Esophagus mucosa (tissue), 1 donor: ENCODE measurements at regions not wholly inside any gene's neighbourhood (a gene's known extent, or its start where the extent isn't known, plus 50 kb on each side); places are given as distances from the start of the nearest gene placed in this dataset.
"Not testable (repeated sequence)": the region's sequence is repeated elsewhere in the genome, so short reads cannot be mapped to it uniquely, and the experiment has no call there.

Experiments used
- ATAC-seq: fragments of 200-7000 bp; cut with Tn5 transposase; one replicate; pipeline ENCODE4 v1.9.1; 2020
- donor health status: DM: yes; HTN: yes; CAD: no.

DNA sequence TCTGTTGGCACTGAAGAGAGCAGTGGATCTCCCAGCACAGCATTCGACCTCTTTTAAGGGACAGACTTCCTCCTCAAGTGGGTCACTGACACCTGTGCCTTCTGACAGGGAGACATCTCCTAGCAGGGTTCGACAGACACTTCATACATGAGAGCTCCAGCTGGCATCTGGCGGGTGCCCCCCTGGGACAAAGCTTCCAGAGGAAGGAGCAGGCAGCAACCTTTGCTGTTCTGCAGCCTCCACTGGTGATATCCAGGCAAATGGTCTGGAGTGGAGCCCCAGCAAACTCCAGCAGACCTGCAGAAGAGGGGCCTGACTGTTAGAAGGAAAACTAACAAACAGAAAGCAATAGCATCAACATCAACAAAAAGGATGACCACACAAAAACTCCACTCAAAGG lies 624.3 kb upstream of the CCDC179 start:
- ATAC-seq: not testable (repeated sequence)

- no peak for ATAC-seq
These were observed 630.4 kb upstream of the CCDC179 start for GRCh38 chr11:23490557-23491235.

GRCh38 chr11:23494981-23495380 lies 634.7 kb upstream of the CCDC179 start:
- ATAC-seq: no peak

GRCh38 chr11:23496340-23496739 lies 636.1 kb upstream of the CCDC179 start:
- ATAC-seq: no peak

DNA sequence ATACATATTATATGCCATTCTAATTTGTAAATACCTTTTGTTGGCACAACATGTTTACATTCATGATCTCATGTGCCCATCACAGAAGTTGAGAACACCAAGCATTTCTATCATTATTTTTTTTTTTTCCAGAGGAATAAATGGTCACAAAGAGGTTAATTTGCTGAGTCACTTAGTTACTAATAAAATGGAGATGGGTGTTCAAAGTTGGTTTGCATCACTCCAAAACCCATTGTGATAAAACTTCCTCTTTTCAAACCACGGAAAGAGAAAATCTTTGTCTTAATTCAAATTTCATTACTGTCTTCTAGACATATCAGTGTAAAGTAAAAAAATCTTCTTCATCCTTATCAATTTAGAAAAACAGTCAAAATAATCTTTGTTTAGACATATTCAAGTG lies 636.8 kb upstream of the CCDC179 start:
- no peak for ATAC-seq

- ATAC-seq: no peak
These were observed 642.1 kb upstream of the CCDC179 start for GRCh38 chr11:23502389-23502788.

DNA sequence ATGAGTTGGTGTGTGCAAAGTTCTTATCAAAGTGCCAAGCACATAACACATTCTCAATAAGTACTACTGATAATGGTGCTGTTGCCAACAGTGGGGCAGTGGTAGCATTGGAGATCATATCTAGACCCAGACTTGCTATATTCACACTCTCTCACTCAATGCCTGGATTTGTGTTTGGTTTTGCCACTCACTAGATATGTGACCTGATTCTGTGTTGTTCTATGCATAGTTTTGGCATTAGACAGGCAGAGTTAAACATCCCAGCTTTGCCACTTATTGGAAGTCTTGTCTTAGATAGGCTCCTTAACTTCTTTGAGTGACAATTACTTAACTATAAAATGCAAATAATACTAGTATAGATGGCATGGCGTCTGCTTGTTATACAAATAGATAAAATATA lies 642.6 kb upstream of the CCDC179 start:
- ATAC-seq: no peak

DNA sequence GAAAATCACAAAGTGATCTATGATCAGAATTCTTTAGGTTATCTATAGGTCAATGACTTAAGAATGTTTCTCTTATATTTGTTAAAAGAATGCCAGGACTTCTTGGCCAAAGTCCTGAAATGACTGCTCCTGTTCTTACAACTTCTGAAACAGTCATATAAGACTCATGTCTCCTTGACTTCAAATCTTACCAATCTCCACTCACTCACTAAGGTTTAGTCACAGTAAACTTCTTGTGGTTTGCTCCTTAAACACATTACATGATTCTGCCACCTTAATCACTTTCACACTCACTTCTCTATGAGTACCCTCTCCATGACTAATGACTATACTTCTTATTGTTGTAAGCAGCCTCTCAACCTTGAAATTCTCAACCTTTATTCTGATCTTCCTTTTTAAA lies 648.7 kb upstream of the CCDC179 start:
- ATAC-seq: no peak

GRCh38 chr11:23509821-23510220 lies 649.5 kb upstream of the CCDC179 start:
- no peak for ATAC-seq

DNA sequence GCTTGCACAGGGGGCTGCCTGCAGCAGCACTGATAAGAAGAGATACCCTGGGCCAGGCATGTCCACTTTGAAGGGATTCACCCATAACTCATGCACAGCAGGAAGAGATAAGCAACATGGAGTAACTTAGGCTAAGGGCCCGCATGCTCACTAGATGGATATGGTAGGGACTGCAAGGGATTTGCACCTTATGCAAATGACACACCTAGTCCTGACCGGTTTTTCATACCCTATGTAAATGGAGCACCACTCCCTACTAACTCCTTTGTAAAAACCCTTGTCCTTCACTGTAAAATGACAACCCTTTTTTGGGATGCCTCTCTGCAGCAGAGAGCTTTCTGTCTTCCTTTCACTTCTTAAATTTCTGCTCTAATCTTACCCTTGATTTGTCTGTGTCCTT lies 658.9 kb upstream of the CCDC179 start:
- ATAC-seq: no peak

DNA sequence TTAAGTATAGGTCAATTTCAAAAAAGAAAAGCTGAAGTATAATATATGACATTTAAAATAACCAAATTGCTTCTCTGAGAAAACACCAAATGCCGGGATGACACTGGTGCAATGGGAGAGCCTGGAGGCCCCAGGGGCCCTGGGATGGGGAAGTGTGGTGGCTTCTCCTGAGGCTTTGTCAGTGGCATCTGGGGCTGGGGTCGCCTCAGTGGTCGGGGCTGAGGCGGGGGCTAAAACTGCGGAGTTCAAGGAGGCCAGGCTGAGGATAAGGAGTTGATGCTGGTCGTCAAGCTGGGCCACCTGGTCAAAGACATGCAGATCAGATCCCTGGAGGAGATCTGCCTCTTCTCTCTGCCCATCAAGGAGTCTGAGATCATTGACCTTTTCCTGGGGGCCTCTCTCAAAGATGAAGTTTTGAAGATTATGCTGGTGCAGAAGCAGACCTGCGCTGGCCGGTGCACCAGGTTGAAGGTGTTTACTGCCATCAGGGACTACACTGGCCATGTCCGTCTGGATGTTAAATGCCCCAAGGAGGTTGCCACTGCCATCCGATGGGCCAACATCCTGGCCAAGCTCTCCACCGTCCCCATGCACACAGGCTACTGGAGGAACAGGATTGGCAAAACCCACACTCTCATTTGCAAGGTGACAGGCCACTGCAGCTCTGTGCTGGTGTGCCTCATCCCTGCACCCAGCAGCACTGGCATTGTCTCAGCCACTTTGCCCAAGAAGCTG lies 660.1 kb upstream of the CCDC179 start:
- ATAC-seq: no peak

DNA sequence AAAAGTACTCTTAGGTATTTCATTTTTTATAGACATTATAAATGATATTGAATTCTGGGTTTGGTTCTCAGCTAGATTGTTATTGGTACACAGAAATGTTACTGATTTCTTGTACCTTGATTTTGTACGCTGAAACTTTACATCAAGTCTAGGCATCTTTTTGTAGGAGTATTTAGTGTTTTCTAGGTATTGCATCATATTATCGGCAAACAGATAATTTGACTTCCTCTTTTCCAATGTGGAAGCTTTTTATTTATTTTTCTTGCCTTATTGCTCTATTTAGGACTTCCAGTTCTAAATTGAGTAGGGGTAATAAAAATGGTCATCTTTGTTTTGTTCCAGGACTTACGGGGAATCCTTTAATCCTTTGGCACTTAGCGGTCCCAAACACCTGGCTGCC lies 676.6 kb upstream of the CCDC179 start:
- no peak for ATAC-seq

GRCh38 chr11:23539556-23539955 lies 679.3 kb upstream of the CCDC179 start:
- no peak for ATAC-seq

DNA sequence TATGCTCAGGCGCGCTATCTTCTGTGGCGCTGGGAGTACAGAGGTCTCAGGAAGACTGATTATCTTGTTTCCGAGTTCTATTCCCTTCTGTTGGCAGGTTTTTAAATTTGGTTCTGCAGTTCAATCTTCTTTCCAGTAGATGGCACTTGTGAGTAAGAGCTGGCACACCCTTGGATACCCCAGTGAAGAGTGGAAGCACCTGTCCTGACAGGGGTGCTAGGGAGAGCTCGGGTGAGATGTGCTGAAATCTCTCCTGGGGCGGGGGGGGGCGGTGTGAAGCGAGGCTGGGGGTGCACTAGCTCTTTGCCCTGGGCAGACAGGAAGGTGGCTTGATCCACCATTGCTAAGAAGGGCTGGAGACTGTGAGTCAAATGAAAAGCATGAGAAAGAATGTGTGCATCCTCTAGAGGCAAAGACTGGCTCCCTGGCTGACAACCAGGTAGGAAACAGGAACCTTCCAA lies 679.9 kb upstream of the CCDC179 start:
- ATAC-seq: peak; percentile 57

- ATAC-seq: no peak
These were observed 681.9 kb upstream of the CCDC179 start for GRCh38 chr11:23542189-23542588.

GRCh38 chr11:23542816-23543215 lies 682.5 kb upstream of the CCDC179 start:
- no peak for ATAC-seq

DNA sequence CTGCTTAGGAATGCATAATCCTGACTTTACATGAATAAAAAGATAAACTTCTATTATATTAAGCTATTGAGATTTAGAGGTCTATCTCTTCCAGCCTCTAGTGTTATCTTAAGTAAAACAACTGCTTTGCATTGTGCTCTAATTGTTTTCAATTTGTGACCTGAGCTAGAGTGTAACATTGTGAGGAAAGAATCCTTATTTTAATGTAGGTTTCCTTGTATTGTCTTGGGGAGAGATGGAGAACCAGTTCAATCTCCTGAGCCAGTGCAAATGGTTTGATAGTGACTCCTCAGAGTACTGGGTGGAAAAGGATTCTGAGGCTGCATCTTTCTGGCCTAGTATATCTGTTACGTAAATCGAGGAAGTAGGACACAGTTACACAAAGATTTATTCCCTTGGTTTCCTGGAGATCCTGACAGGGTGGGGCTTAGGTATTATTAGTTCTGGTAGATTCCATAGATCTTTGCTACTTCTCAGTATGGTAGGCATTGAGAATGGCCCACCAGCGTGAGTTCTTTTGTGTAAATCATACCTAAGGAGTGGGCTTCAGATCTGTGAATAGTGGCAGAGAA lies 683.5 kb upstream of the CCDC179 start:
- no peak for ATAC-seq

DNA sequence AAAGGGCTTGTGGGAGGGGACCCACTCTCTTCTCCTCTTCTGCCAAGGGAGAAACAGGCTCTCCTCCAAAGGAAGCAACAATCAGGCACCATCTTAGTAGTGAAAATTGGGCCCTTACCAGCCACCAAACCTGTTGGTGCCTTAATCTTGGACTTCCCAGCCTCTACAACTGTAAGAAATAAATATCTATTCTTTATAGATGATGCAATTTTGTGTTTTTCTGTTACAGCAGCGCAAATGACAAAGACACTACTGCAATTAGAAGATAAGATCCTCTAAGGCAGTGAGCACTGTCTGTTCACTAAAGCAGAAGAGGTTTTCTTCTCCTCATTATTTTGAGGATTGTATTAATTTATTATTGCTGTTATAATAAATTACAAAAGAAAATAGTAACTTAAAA lies 691.4 kb upstream of the CCDC179 start:
- ATAC-seq: no peak

DNA sequence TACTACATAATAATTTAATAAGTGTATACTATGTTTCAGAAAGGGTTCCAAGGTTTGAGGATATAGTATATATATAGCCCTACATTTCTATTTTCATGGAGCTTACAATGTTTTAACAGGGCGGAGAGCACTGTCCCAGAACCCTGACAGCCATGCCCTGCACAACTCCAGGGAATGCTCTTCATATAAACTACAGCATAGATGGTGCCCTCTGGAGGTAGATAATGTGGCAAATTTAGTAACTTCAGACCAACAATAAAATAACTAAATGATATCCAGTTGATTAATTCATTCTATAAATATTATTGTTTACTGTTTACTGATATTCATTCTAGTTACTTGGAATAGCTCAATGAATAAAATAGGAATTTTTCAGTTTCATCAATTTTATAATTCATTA lies 693.7 kb upstream of the CCDC179 start:
- ATAC-seq: no peak

DNA sequence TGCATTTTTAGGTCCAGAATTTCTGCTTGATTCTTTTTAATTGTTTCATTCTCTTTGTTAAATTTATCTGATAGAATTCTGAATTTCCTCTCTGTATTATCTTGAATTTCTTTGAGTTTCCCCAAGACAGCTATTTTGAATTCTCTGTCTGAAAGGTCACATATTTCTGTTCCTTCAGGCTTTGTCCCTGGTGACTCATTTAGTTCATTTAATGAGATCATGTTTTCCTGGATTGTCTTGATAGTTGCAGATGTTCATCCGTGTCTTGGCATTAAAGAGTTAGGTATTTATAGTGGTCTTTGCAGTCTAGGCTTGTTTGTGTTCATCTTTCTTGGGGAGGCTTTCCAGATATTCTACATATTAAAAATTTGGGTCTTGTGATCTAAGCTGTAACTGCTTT lies 694.8 kb upstream of the CCDC179 start:
- no peak for ATAC-seq

- no peak for ATAC-seq
These were observed 696.0 kb upstream of the CCDC179 start for GRCh38 chr11:23556163-23556750.

- ATAC-seq: no peak
These were observed 703.3 kb upstream of the CCDC179 start for GRCh38 chr11:23563591-23563990.

- no peak for ATAC-seq
These were observed 704.1 kb upstream of the CCDC179 start for GRCh38 chr11:23564370-23564769.

GRCh38 chr11:23569134-23569533 lies 708.9 kb upstream of the CCDC179 start:
- no peak for ATAC-seq
